IMR-90 (cell line): ENCODE measurements at regions not wholly inside any gene's neighbourhood (a gene's known extent, or its start where the extent isn't known, plus 50 kb on each side); places are given as distances from the start of the nearest gene placed in this dataset.

ENCODE experiments used
- BHLHE40 ChIP-seq: fragments of 150-350 bp; IDR thresholded peaks from 2 replicates; pipeline ENCODE4 v1.6.1; 2016; ENCODE audit warnings: mild to moderate bottlenecking, low read depth, low read length
- POLR2A ChIP-seq: IDR thresholded peaks from 2 replicates; pipeline ENCODE4 v1.6.1; 2012; ENCODE audit warnings: mild to moderate bottlenecking, low read depth, low read length
- RAD21 ChIP-seq: IDR thresholded peaks from 2 replicates; pipeline ENCODE4 v1.6.1; 2012; ENCODE audit warnings: low read length, improper control_type of control experiment
- TF ChIP-seq, protein P1 (sequence below): conservative IDR thresholded peaks from 2 replicates; pipeline ENCODE4 v1.5.1; 2012; ENCODE audit warnings: mild to moderate bottlenecking, low read depth, low read length, improper control_type of control experiment

DNA sequence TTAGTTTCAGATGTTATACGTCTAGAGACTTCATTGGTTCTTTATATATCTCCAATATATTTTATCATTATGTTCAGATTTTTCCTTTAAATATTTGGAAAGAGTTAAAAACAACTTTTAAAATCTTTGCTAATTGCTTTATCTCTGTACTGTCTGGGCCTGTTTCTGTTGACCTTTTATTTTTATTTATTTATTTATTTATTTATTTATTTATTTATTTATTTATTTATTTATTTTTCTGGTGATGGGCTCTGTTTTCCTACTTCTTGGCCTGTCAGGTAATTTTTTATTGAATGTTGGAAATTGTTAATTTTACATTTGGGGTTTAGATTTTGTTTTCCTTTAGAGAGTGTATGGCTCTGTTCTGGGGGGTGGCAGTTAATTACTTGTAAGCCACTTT, 279.7 kb upstream of the KAZN start:
- TF ChIP-seq RAD21, result no peak
- TF ChIP-seq, protein P1, sequence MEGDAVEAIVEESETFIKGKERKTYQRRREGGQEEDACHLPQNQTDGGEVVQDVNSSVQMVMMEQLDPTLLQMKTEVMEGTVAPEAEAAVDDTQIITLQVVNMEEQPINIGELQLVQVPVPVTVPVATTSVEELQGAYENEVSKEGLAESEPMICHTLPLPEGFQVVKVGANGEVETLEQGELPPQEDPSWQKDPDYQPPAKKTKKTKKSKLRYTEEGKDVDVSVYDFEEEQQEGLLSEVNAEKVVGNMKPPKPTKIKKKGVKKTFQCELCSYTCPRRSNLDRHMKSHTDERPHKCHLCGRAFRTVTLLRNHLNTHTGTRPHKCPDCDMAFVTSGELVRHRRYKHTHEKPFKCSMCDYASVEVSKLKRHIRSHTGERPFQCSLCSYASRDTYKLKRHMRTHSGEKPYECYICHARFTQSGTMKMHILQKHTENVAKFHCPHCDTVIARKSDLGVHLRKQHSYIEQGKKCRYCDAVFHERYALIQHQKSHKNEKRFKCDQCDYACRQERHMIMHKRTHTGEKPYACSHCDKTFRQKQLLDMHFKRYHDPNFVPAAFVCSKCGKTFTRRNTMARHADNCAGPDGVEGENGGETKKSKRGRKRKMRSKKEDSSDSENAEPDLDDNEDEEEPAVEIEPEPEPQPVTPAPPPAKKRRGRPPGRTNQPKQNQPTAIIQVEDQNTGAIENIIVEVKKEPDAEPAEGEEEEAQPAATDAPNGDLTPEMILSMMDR, result no peak
- no peak for TF ChIP-seq BHLHE40
- no peak for TF ChIP-seq POLR2A
